PC-9 (cell line): ENCODE measurements at regions not wholly inside any gene's neighbourhood (a gene's known extent, or its start where the extent isn't known, plus 50 kb on each side); places are given as distances from the start of the nearest gene placed in this dataset.

Source experiments
- BruUV-seq: library from RNA; stranded (reverse); fragments of 400-500 nt; replicated peaks from 2 replicates; lab custom pipeline; 2021; lab: Mats Ljungman, UMichigan
- CTCF ChIA-PET: fragments of 300-600 bp; sonication (Branson Sonifier 250); formaldehyde crosslinking; loops from one replicate; lab custom pipeline; 2022; ENCODE audit warnings: antibody characterized with exemption; lab: Charles Lee
- POLR2A ChIA-PET: fragments of 300-600 bp; sonication (Branson Sonifier 250); formaldehyde crosslinking; loops from one replicate; lab custom pipeline; 2022; ENCODE audit warnings: antibody characterized with exemption; ENCODE audit not compliant: unreplicated experiment; lab: Charles Lee
- DNase-seq, 2 experiments: peaks; one replicate each; pipeline versions ENCODE4 v3.0.0 to v3.0.0-alpha.2; 2015 to 2022; ENCODE audit warnings: mixed read lengths in 1 of 2
- H2AFZ ChIP-seq: fragments of 200-600 bp; sonication (generic); 2 replicates; pipeline ENCODE4 v1.8.1; 2017; ENCODE audit warnings: antibody characterized with exemption
- H3F3A ChIP-seq: fragments of 200-600 bp; sonication (generic); 2 replicates; pipeline ENCODE4 v1.8.1; 2017; ENCODE audit warnings: antibody characterized with exemption, mild to moderate bottlenecking, low read depth; ENCODE audit not compliant: insufficient read depth
- H3K27ac ChIP-seq: fragments of 200-600 bp; sonication (generic); 2 replicates; pipeline ENCODE4 v1.6.1; 2016; ENCODE audit warnings: mixed run types
- H3K27me3 ChIP-seq: fragments of 200-600 bp; sonication (generic); 2 replicates; pipeline ENCODE4 v1.6.1; 2016; ENCODE audit warnings: low read depth, mixed run types; ENCODE audit not compliant: insufficient read depth
- H3K36me3 ChIP-seq: fragments of 200-600 bp; sonication (generic); 2 replicates; pipeline ENCODE4 v1.6.1; 2016; ENCODE audit warnings: low read depth, mixed run types
- H3K4me1 ChIP-seq: fragments of 200-600 bp; sonication (generic); replicated peaks from 2 replicates; pipeline ENCODE4 v1.6.1; 2016; ENCODE audit warnings: mixed run types; ENCODE audit not compliant: insufficient read depth
- H3K4me2 ChIP-seq: fragments of 200-600 bp; sonication (generic); 2 replicates; pipeline ENCODE4 v1.6.1; 2017; ENCODE audit warnings: mixed run types
- H3K4me3 ChIP-seq: fragments of 200-600 bp; sonication (generic); 2 replicates; pipeline ENCODE4 v1.6.1; 2016; ENCODE audit warnings: mixed run types
- H3K79me2 ChIP-seq: fragments of 200-600 bp; sonication (generic); 2 replicates; pipeline ENCODE4 v1.6.1; 2017; ENCODE audit warnings: low read depth, mixed run types
- H3K9me2 ChIP-seq: fragments of 200-600 bp; sonication (generic); 2 replicates; pipeline ENCODE4 v1.8.1; 2017; ENCODE audit warnings: mild to moderate bottlenecking; ENCODE audit not compliant: insufficient read depth
- H3K9me3 ChIP-seq: fragments of 200-600 bp; sonication (generic); 2 replicates; pipeline ENCODE4 v1.8.1; 2016; ENCODE audit warnings: low read depth; ENCODE audit not compliant: insufficient read depth
- H4K20me1 ChIP-seq: fragments of 200-600 bp; sonication (generic); 2 replicates; pipeline ENCODE4 v1.8.1; 2017; ENCODE audit not compliant: insufficient read depth
- EZH2 ChIP-seq: fragments of 200-600 bp; sonication (generic); IDR thresholded peaks from 2 replicates; pipeline ENCODE4 v1.8.0; 2017; ENCODE audit warnings: antibody characterized with exemption, low read depth
- intact Hi-C: fragments of 100-400 bp; cut with micrococcal nuclease; formaldehyde crosslinking; loops from one replicate; pipeline ENCODE4 v1.10.0; 2022; ENCODE audit not compliant: unreplicated experiment
- TF ChIP-seq, protein P1 (sequence below): fragments of 200-600 bp; sonication (generic); conservative IDR thresholded peaks from 2 replicates; pipeline ENCODE4 v1.6.1; 2017; ENCODE audit warnings: mixed run types, antibody characterized with exemption, mild to moderate bottlenecking, moderate library complexity

DNA sequence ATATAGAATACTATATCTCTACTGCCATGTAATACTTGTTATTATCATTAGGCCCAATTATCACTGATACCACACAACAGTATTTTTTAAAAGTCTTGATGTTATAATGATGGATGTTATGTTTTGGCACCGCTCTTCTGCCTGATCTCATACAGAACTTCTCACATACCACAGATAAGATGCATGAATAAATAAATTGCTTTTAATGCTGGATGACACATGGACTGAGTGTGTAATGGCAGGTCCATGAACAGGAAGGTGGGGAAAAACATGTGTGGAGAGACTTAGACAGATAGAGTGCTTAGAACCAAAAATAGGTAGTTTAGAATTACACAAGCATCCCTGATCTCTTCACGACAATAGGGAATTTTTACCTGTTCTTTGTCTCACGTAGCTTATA is 258.4 kb upstream of the MARCKS start:
- no peaks in the 10 kb centered on the region for H3K9me2 ChIP-seq
- intact Hi-C loops, result no loop called here
- no peaks in the 10 kb centered on the region for H3F3A ChIP-seq
- ChIA-PET CTCF (interaction anchor here (0.7 kb wide), 1 partner anchor 15 kb away, joined by 3 read pairs; no protein-coding TSS in a partner anchor), POLR2A (no interaction called here)
- no peak overlapping the region for H2AFZ ChIP-seq
- no peak overlapping the region for H3K4me3 ChIP-seq
- no peaks in the 10 kb centered on the region; the same call in 1 of the 2 replicates for H3K9me3 ChIP-seq
- no peaks in the 10 kb centered on the region for H3K36me3 ChIP-seq
- no TSS peak for BruUV-seq
- H4K20me1 ChIP-seq, result no peaks in the 10 kb centered on the region
- DNase-seq, result no peak
- TF ChIP-seq, protein P1, sequence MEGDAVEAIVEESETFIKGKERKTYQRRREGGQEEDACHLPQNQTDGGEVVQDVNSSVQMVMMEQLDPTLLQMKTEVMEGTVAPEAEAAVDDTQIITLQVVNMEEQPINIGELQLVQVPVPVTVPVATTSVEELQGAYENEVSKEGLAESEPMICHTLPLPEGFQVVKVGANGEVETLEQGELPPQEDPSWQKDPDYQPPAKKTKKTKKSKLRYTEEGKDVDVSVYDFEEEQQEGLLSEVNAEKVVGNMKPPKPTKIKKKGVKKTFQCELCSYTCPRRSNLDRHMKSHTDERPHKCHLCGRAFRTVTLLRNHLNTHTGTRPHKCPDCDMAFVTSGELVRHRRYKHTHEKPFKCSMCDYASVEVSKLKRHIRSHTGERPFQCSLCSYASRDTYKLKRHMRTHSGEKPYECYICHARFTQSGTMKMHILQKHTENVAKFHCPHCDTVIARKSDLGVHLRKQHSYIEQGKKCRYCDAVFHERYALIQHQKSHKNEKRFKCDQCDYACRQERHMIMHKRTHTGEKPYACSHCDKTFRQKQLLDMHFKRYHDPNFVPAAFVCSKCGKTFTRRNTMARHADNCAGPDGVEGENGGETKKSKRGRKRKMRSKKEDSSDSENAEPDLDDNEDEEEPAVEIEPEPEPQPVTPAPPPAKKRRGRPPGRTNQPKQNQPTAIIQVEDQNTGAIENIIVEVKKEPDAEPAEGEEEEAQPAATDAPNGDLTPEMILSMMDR, result no peak
- no peak for TF ChIP-seq EZH2
- H3K27ac ChIP-seq, result no peak overlapping the region
- H3K4me1 ChIP-seq, result no peaks in the 10 kb centered on the region
- H3K27me3 ChIP-seq, result no peaks in the 10 kb centered on the region
- H3K4me2 ChIP-seq, result no peak overlapping the region
- no peaks in the 10 kb centered on the region for H3K79me2 ChIP-seq

DNA sequence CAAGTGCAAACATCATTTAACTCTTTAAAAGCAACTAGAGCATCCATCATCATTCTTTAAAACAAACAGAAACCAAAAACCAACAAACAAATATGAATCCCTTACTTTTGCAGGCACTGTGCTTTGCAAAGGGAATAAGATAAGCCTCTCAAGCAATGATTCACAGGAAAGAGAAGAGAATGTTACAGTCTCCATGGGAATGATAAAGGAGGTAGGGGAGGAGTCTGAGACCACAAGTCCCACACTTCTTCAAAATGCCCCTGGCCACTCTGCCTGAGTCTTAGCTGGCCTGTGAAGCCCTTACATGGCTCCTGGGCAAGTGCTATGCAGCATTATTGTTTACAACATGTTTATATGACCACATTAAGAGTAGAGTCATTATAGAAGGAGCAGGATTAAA is 257.7 kb upstream of the MARCKS start:
- POLR2A ChIA-PET, result no interaction called here
- Histone ChIP-seq H3K27me3 (no peaks in the 10 kb centered on the region), H3K36me3 (no peaks in the 10 kb centered on the region), H3K4me3 (no peak overlapping the region), H3K4me2 (no peak overlapping the region), H3F3A (no peaks in the 10 kb centered on the region), H3K4me1 (no peaks in the 10 kb centered on the region), H2AFZ (no peak overlapping the region), H3K9me2 (no peaks in the 10 kb centered on the region), H3K9me3 (no peaks in the 10 kb centered on the region; the same call in 1 of the 2 replicates), H3K79me2 (no peaks in the 10 kb centered on the region), H4K20me1 (no peaks in the 10 kb centered on the region), H3K27ac (no peak overlapping the region)
- no peak for DNase-seq
- BruUV-seq, result no TSS peak
- CTCF ChIA-PET, result interaction anchor here (0.7 kb wide), 1 partner anchor 15 kb away, joined by 3 read pairs; no protein-coding TSS in a partner anchor
- intact Hi-C loops, result no loop called here
- TF ChIP-seq EZH2, result no peak
- TF ChIP-seq, protein P1, result no peak

DNA sequence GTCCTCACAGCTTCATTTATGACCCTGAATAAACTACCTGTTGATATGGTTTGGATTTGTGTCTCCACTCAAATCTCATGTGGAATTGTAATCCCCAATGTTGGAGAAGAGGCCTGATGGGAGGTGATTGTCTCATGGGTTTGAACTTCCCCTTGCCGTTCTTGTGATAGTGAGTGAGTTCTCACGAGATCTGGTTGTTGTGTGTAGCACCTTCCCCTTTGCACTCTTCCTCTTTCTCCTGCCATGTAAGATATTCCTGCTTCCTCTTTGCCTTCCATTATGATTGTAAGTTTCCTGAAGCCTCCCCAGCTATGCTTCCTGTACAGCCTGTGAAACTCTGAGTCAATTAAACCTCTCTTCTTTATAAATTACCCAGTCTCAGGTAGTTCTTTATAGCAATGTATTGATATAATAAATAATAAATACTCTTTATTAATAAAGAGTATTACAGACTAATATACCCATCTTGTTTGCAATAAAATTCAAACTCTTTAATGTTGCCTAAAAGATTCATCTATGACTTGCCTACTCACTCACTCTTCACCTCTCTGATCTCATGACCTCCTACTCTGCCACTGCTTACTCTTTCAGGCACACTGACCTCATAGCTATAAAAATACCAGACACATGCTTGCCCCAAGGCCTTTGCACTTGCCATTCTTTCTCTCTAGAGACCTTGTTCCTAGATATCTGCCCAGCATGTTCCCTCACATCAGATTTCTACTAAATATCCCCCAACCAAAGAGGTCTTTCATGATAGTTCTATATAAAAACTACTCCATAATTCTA is 256.4 kb upstream of the MARCKS start:
- Histone ChIP-seq H3K4me3 (no peak overlapping the region), H3K27me3 (no peaks in the 10 kb centered on the region), H3K9me2 (no peaks in the 10 kb centered on the region), H3K27ac (no peak overlapping the region), H3K4me1 (no peaks in the 10 kb centered on the region), H2AFZ (no peak overlapping the region), H4K20me1 (no peaks in the 10 kb centered on the region), H3K79me2 (no peaks in the 10 kb centered on the region), H3F3A (no peaks in the 10 kb centered on the region), H3K36me3 (no peaks in the 10 kb centered on the region), H3K4me2 (no peak overlapping the region), H3K9me3 (no peaks in the 10 kb centered on the region; the same call in 1 of the 2 replicates)
- POLR2A ChIA-PET, result no interaction called here
- CTCF ChIA-PET, result no interaction called here
- no peak for DNase-seq
- no TSS peak for BruUV-seq
- TF ChIP-seq, protein P1, result no peak
- no peak for TF ChIP-seq EZH2
- intact Hi-C loops, result no loop called here
